Tibial nerve (tissue), 4 donors: ENCODE measurements at regions not wholly inside any gene's neighbourhood (a gene's known extent, or its start where the extent isn't known, plus 50 kb on each side); places are given as distances from the start of the nearest gene placed in this dataset.
"Not testable (repeated sequence)": the region's sequence is repeated elsewhere in the genome, so short reads cannot be mapped to it uniquely, and the experiment has no call there.

Experiments used
- DNase-seq, 2 donors: peaks; one replicate each; pipeline ENCODE4 v3.0.0-alpha.2; 2019; ENCODE audit warnings: low spot score in 2 of 2
- H3K27ac ChIP-seq, 4 donors: fragments of 200-600 bp; sonication (generic) in 3 of 4; one replicate each; pipeline ENCODE4 v1.5.1; 2017 to 2019; ENCODE audit warnings: mild to moderate bottlenecking in 1 of 4
- H3K27me3 ChIP-seq, 2 donors: fragments of 200-600 bp; sonication (generic) in 1 of 2; one replicate each; pipeline versions ENCODE4 v1.5.1 to v1.6.0; 2017 to 2019
- H3K36me3 ChIP-seq, 3 donors: fragments of 200-600 bp; sonication (generic); one replicate each; pipeline ENCODE4 v1.5.1; 2018 to 2019
- H3K4me1 ChIP-seq, 4 donors: fragments of 200-600 bp; sonication (generic) in 3 of 4; one replicate each; pipeline ENCODE4 v1.5.1; 2017 to 2019
- H3K4me3 ChIP-seq, 4 donors: fragments of 200-600 bp; sonication (generic) in 3 of 4; one replicate each; pipeline ENCODE4 v1.5.1; 2017 to 2019; ENCODE audit warnings: mild to moderate bottlenecking in 1 of 4, moderate library complexity in 1 of 4
- H3K9me3 ChIP-seq, 4 donors: fragments of 200-600 bp; sonication (generic) in 3 of 4; one replicate each; pipeline ENCODE4 v1.5.1; 2017 to 2019
- EP300 ChIP-seq, 2 donors: sonication (generic); formaldehyde crosslinking; IDR thresholded peaks; one replicate each; pipeline ENCODE4 v1.6.1; 2017; ENCODE audit warnings: antibody characterized with exemption in 2 of 2, mild to moderate bottlenecking in 1 of 2
- POLR2A ChIP-seq, 2 donors: fragments of 450-650 bp; IDR thresholded peaks; one replicate each; pipeline ENCODE4 v1.6.1; 2017; ENCODE audit warnings: antibody characterized with exemption in 2 of 2, mild to moderate bottlenecking in 2 of 2, moderate library complexity in 2 of 2
- WGBS, 2 donors: methylation state at CpG; one replicate each; pipeline ENCODE4 v1.1.5; 2018; 5-methylcytosine and 5-hydroxymethylcytosine counted together
- TF ChIP-seq, protein P1 (sequence below), 5 experiments: fragments of 200-600 bp in 3 of 5; fragments of 450-650 bp in 2 of 5; sonication (generic) in 3 of 5; IDR thresholded peaks; one replicate each; pipeline ENCODE4 v1.5.1; 2016 to 2019; ENCODE audit warnings: antibody characterized with exemption in 5 of 5, mild to moderate bottlenecking in 3 of 5, moderate library complexity in 2 of 5

GRCh38 chr7:52609511-52609910, 425.9 kb upstream of the POM121L12 start:
- 92 to 95% methylated on average over 6 of the region's 6 CpGs for WGBS, 2 donors
- no peaks in the 10 kb centered on the region for H3K9me3 ChIP-seq
- H3K27me3 ChIP-seq: no peaks in the 10 kb centered on the region
- no peaks in the 10 kb centered on the region for H3K36me3 ChIP-seq
- DNase-seq: no peak
- no peaks in the 10 kb centered on the region for H3K4me1 ChIP-seq
- H3K4me3 ChIP-seq: no peak overlapping the region
- TF ChIP-seq, protein P1, sequence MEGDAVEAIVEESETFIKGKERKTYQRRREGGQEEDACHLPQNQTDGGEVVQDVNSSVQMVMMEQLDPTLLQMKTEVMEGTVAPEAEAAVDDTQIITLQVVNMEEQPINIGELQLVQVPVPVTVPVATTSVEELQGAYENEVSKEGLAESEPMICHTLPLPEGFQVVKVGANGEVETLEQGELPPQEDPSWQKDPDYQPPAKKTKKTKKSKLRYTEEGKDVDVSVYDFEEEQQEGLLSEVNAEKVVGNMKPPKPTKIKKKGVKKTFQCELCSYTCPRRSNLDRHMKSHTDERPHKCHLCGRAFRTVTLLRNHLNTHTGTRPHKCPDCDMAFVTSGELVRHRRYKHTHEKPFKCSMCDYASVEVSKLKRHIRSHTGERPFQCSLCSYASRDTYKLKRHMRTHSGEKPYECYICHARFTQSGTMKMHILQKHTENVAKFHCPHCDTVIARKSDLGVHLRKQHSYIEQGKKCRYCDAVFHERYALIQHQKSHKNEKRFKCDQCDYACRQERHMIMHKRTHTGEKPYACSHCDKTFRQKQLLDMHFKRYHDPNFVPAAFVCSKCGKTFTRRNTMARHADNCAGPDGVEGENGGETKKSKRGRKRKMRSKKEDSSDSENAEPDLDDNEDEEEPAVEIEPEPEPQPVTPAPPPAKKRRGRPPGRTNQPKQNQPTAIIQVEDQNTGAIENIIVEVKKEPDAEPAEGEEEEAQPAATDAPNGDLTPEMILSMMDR (IDR thresholded peaks at IDR 0.05): no peak
- TF ChIP-seq POLR2A (IDR thresholded peaks at IDR 0.05) (no peak), EP300 (IDR thresholded peaks at IDR 0.05) (no peak)
- H3K27ac ChIP-seq: no peak overlapping the region

DNA sequence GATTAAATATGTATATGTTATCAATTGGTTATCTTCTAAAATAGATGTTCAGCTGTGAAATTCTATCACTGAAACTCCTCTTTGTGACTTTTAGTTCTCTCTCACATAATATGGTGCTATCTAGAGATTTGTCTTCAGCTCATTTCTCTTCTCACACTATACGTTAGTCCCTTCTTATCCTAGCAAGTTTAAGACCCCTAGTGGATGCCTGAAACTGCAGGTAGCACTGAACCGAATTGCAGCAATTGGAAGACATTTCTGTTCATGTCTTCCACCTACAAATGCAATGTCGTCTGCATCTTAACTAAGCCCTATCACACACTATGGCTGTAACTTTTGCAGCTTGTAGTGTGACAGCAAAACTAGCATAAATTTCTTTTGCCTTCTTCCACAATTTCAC, 442.7 kb upstream of the POM121L12 start:
- DNase-seq: no peak
- WGBS, 2 donors: 71 to 74% methylated on average over 3 of the region's 3 CpGs
- no peak for TF ChIP-seq EP300 (IDR thresholded peaks at IDR 0.05)
- no peak for TF ChIP-seq POLR2A (IDR thresholded peaks at IDR 0.05)
- TF ChIP-seq, protein P1 (IDR thresholded peaks at IDR 0.05): no peak
- Histone ChIP-seq H3K36me3 (no peaks in the 10 kb centered on the region), H3K27me3 (no peaks in the 10 kb centered on the region), H3K4me1 (no peaks in the 10 kb centered on the region), H3K4me3 (no peak overlapping the region), H3K27ac (no peak overlapping the region), H3K9me3 (peaks cover 0 to 8% (median 0%) of the 10 kb centered on the region in 4 donors)

DNA sequence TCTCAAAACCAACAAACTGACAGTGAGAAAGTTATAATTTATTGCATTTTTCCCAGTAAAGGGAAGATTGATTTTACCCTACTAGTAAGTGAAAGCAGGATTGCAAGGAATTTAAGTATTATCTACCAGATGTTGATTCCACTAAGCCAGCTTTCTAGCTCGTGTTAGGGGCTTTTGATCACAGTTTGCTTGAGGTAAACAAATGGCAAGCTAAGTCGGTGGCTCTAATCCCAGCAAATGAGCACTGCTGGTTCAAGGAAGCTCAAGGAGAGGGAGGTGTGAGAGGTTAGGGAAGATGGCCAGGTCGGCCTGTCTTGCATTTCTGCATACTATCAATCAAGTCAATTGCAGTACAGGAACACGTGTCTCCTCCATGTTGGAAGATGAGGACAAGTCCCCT, 448.7 kb upstream of the POM121L12 start:
- Histone ChIP-seq H3K9me3 (peaks cover 0 to 22% (median 0%) of the 10 kb centered on the region in 4 donors), H3K4me3 (no peak overlapping the region), H3K36me3 (no peaks in the 10 kb centered on the region), H3K27me3 (no peaks in the 10 kb centered on the region), H3K4me1 (no peaks in the 10 kb centered on the region), H3K27ac (no peak overlapping the region)
- DNase-seq: no peak
- WGBS, 2 donors: 33 to 37% methylated on average over 4 of the region's 4 CpGs
- TF ChIP-seq EP300 (IDR thresholded peaks at IDR 0.05) (no peak), POLR2A (IDR thresholded peaks at IDR 0.05) (no peak)
- TF ChIP-seq, protein P1 (IDR thresholded peaks at IDR 0.05): no peak

DNA sequence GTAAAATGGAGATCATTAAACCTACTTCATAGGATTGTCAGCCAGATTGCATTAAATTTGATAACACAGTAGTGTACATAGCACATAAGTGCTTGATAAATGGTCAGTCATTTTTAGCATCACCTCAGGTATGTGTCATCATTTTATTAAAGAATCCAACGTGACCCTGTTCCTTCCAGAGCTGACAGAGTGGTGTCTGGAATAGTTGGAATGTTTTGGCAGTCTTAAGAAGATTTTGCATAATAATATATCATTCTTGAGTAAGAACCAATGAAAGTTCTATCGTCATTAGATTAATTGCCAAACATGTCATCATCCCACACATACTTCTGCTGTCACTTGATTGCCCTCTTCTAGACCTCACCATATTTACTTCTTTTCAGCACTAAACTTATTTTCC, 451.4 kb upstream of the POM121L12 start:
- TF ChIP-seq, protein P1 (IDR thresholded peaks at IDR 0.05): no peak
- no peak for TF ChIP-seq EP300 (IDR thresholded peaks at IDR 0.05)
- TF ChIP-seq POLR2A (IDR thresholded peaks at IDR 0.05): no peak
- Histone ChIP-seq H3K4me3 (no peak overlapping the region), H3K4me1 (no peaks in the 10 kb centered on the region), H3K9me3 (peaks cover 0 to 22% (median 0%) of the 10 kb centered on the region in 4 donors), H3K27me3 (no peaks in the 10 kb centered on the region), H3K27ac (no peak overlapping the region), H3K36me3 (no peaks in the 10 kb centered on the region)
- WGBS, 2 donors: 64 to 67% methylated on average over 2 of the region's 2 CpGs
- no peak for DNase-seq

DNA sequence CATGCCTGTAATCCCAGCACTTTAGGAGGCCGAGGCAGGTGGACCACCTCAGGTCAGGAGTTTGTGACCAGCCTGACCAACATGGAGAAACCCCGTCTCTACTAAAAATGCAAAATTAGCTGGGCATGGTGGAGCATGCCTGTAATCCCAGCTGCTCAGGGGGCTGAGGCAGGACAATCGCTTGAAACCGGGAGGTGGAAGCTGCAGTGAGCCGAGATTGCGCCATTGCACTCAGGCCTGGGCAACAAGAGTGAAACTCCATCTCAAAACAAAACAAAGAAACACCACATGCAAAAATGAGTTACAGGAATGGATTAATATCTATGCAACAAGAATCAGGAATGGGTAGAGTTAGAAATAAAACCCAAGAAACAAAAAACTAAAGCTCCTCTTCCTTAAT, 462.3 kb upstream of the POM121L12 start:
- H3K4me3 ChIP-seq, DNase-seq, H3K9me3 ChIP-seq, H3K4me1 ChIP-seq, H3K36me3 ChIP-seq, H3K27me3 ChIP-seq, H3K27ac ChIP-seq: not testable (repeated sequence)
- 91% methylated on average over 6 of the region's 6 CpGs for WGBS, 2 donors

DNA sequence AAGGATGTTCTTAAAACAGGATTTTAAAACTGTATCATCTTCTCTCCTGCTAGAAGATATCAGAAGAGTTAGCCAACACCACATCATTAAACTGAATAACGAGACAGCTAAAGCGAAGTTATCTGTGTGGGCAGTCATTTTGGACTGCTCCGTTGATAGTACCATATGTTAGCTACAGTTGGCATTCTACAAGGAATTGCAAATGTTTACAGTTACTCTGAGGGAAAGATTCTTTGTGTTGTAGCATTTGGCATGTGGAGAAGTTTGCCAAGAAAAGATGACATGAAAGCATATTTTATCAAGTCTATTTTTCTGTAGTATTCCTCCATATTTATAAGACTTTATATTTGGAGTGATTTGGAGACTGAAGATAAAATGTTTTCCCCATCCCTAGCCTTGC, 464.4 kb upstream of the POM121L12 start:
- 87 to 89% methylated on average over 3 of the region's 3 CpGs for WGBS, 2 donors
- H3K27me3 ChIP-seq: no peaks in the 10 kb centered on the region

More for the DNA sequence above, 464.4 kb upstream of the POM121L12 start:
- H3K27ac ChIP-seq: no peak overlapping the region
- H3K9me3 ChIP-seq: no peaks in the 10 kb centered on the region
- no peak overlapping the region for H3K4me3 ChIP-seq
- DNase-seq: no peak
- TF ChIP-seq POLR2A (IDR thresholded peaks at IDR 0.05) (no peak), EP300 (IDR thresholded peaks at IDR 0.05) (no peak)
- TF ChIP-seq, protein P1 (IDR thresholded peaks at IDR 0.05): no peak
- H3K36me3 ChIP-seq: no peaks in the 10 kb centered on the region
- H3K4me1 ChIP-seq: no peaks in the 10 kb centered on the region
